ENCODE measurements at regions not wholly inside any gene's neighbourhood (a gene's known extent, or its start where the extent isn't known, plus 50 kb on each side); places are given as distances from the start of the nearest gene placed in this dataset.

GRCh38 chr18:77648411-77648810, 398.8 kb downstream of the GALR1 start:
- TF ChIP-seq CTCF (conservative IDR thresholded peaks at IDR 0.05 in 1 of 2, IDR thresholded peaks at IDR 0.05 in 1 of 2; ENCODE audit: low read depth in 1 of 2, low read length in 2 of 2) (no peak), EZH2 (IDR thresholded peaks at IDR 0.05; ENCODE audit: low read length, missing control alignments) (no peak)

Measured in fibroblast of lung (primary cell).